Thoracic aorta (tissue), 2 donors: ENCODE measurements at regions not wholly inside any gene's neighbourhood (a gene's known extent, or its start where the extent isn't known, plus 50 kb on each side); places are given as distances from the start of the nearest gene placed in this dataset.

Source experiments
- ATAC-seq: fragments of 150-250 bp; one replicate; pipeline ENCODE4 v1.8.0; 2017; ENCODE audit warnings: low read depth; ENCODE audit not compliant: insufficient number of reproducible peaks, low FRiP score
- DNase-seq: peaks from one replicate; pipeline ENCODE4 v3.0.0-alpha.2; 2020; ENCODE audit warnings: low spot score
- H3K27ac ChIP-seq, 2 donors: fragments of 200-600 bp; sonication (generic); 1 replicate in 1 of 2; 2 replicates in 1 of 2; pipeline ENCODE4 v1.5.1; 2016; ENCODE audit warnings: mild to moderate bottlenecking in 2 of 2, moderate library complexity in 2 of 2
- H3K27me3 ChIP-seq: fragments of 200-600 bp; sonication (generic); replicated peaks from 2 replicates; pipeline ENCODE4 v1.6.0; 2016; ENCODE audit warnings: mild to moderate bottlenecking; ENCODE audit not compliant: insufficient read depth
- H3K36me3 ChIP-seq: fragments of 200-600 bp; sonication (generic); one replicate; pipeline ENCODE4 v1.5.1; 2016
- H3K4me1 ChIP-seq, 2 donors: fragments of 200-600 bp; sonication (generic); 1 replicate in 1 of 2; 2 replicates in 1 of 2; pipeline versions ENCODE4 v1.5.1 to v1.6.0; 2016; ENCODE audit warnings: low read depth in 2 of 2, mild to moderate bottlenecking in 1 of 2; ENCODE audit not compliant: control insufficient read depth in 1 of 2
- H3K4me3 ChIP-seq: fragments of 200-600 bp; sonication (generic); 2 replicates; pipeline ENCODE4 v1.5.1; 2016; ENCODE audit warnings: mild to moderate bottlenecking
- H3K9me3 ChIP-seq: fragments of 200-600 bp; sonication (generic); 2 replicates; pipeline ENCODE4 v1.5.1; 2016
- TF ChIP-seq, protein P1 (sequence below): fragments of 200-600 bp; sonication (generic); IDR thresholded peaks from one replicate; pipeline ENCODE4 v1.5.1; 2019; ENCODE audit warnings: antibody characterized with exemption

DNA sequence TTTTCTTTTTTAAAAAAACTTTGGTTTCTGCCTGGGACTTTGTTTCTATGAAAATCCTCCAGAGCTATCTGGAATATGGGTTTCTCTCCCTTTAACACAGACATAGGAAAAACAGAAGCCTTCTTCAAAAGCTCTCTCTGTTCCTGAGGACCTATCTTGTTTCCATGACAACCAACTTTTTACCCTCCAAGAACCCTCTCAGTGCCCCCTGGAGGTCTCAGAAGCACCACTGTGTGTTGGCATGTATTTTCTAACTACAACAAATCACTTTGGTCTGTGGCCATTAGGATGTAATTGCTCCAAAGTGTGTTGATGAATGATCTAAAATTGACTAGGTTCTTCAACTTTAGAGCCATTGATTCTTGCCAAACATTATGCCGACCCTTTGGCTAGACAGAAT lies 1331.6 kb downstream of the ADGRL3 start:
- Histone ChIP-seq H3K4me1 (no peaks in the 10 kb centered on the region), H3K27ac (no peak overlapping the region), H3K27me3 (no peaks in the 10 kb centered on the region), H3K9me3 (no peaks in the 10 kb centered on the region), H3K4me3 (no peak overlapping the region), H3K36me3 (no peaks in the 10 kb centered on the region)
- ATAC-seq (no peak), DNase-seq (no peak)
- TF ChIP-seq, protein P1, sequence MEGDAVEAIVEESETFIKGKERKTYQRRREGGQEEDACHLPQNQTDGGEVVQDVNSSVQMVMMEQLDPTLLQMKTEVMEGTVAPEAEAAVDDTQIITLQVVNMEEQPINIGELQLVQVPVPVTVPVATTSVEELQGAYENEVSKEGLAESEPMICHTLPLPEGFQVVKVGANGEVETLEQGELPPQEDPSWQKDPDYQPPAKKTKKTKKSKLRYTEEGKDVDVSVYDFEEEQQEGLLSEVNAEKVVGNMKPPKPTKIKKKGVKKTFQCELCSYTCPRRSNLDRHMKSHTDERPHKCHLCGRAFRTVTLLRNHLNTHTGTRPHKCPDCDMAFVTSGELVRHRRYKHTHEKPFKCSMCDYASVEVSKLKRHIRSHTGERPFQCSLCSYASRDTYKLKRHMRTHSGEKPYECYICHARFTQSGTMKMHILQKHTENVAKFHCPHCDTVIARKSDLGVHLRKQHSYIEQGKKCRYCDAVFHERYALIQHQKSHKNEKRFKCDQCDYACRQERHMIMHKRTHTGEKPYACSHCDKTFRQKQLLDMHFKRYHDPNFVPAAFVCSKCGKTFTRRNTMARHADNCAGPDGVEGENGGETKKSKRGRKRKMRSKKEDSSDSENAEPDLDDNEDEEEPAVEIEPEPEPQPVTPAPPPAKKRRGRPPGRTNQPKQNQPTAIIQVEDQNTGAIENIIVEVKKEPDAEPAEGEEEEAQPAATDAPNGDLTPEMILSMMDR = no peak

DNA sequence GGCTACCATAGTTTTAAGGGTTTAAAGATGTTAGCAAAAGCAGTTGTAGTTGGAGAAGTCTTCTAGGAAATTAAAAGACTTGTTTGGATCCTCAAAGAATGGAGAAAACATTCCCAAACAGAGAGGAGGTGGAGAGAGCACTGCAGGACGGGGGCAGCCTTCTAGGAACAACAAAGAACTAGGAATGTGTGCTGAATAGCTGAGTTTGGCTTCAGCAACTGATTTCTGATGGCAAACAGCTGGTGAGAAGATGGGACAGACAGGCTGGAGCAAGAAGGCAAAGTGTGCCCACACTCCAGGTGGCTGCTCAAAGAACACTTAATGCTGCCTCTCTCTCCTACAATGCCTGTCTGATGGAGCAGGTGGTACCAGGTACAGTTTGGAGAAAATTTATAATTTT lies 1331.1 kb downstream of the ADGRL3 start:
- no peak overlapping the region for H3K4me3 ChIP-seq
- ATAC-seq (no peak), DNase-seq (no peak)
- no peaks in the 10 kb centered on the region for H3K36me3 ChIP-seq
- no peak overlapping the region for H3K27ac ChIP-seq
- no peaks in the 10 kb centered on the region for H3K27me3 ChIP-seq
- no peaks in the 10 kb centered on the region for H3K9me3 ChIP-seq
- no peaks in the 10 kb centered on the region for H3K4me1 ChIP-seq
- TF ChIP-seq, protein P1 = no peak

DNA sequence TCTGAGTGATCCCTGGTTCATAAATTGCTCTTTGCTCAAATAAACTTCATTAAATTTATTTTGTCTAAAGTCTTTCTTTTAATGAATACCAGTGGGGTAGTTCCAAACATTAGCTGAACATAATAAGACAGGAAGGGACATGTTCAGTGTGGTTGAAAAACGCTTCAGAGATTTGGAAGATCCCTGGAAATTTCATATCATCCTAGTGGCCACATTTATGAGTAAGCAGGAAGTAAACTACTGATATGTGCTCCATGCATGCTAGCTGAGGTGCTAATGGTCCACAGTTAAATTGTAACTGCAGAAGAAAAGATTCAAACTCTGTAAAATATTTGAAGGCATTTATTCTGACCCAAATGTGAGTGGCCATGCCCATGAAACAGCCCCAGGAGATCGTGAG lies 1328.7 kb downstream of the ADGRL3 start:
- TF ChIP-seq, protein P1 = no peak
- Histone ChIP-seq H3K9me3 (no peaks in the 10 kb centered on the region), H3K27me3 (no peaks in the 10 kb centered on the region), H3K27ac (no peak overlapping the region), H3K4me3 (no peak overlapping the region), H3K36me3 (no peaks in the 10 kb centered on the region), H3K4me1 (no peaks in the 10 kb centered on the region)
- no peak for ATAC-seq
- no peak for DNase-seq

DNA sequence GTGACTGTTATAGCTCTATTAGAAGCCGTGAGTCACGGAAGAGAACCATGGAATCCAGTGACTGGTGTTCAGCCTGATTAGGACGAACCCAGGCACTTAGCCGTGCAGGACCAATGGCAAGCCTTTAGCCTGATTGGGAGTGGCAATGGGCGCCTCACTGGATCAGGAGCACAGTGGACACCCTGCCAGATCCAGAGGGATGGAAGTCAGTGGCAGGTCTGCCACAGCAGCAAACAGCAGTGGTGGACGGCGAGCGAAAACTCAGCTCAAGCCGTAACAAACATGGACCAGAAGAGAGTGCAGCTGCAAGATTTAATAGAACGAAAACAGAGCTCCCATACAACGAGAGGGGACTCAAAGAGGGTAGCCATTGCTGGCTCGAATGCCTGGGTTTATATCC lies 1326.5 kb downstream of the ADGRL3 start:
- H3K27me3 ChIP-seq = no peaks in the 10 kb centered on the region

DNA sequence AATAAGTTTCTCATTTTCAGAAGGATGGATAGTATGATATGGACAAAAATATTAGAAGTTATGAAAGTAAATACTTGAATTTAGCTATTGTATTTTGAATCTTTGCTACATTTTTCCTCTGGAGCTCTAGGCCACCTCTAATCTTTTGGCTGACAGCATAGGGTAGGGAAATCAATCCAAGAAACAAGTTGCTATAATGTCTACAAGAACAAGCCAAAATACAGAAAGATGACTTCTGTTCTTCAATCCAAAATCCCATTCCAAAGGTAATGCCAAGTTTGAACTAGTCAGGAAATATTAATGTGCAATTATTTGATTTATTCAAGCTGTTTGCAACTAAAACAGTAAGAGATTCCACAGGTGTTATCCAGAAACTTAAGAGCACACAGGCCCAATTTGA lies 1323.1 kb downstream of the ADGRL3 start:
- no peak for ATAC-seq
- H3K4me1 ChIP-seq = no peaks in the 10 kb centered on the region
- no peaks in the 10 kb centered on the region for H3K36me3 ChIP-seq
- H3K4me3 ChIP-seq = no peak overlapping the region
- no peaks in the 10 kb centered on the region for H3K27me3 ChIP-seq
- H3K9me3 ChIP-seq = no peaks in the 10 kb centered on the region
- DNase-seq = no peak
- H3K27ac ChIP-seq = no peak overlapping the region
- TF ChIP-seq, protein P1 = no peak

More for the DNA sequence above, 1326.5 kb downstream of the ADGRL3 start:
- TF ChIP-seq, protein P1 = no peak
- DNase-seq (no peak), ATAC-seq (no peak)
- Histone ChIP-seq H3K4me3 (no peak overlapping the region), H3K27ac (no peak overlapping the region), H3K36me3 (no peaks in the 10 kb centered on the region), H3K9me3 (no peaks in the 10 kb centered on the region), H3K4me1 (no peaks in the 10 kb centered on the region)
